Activated T-helper 1 cell treated with anti-CD3 and anti-CD28 coated beads, Interleukin-12 subunit alpha, Interleukin-12 subunit beta, Interleukin-2, Interleukin-4 antibody, amounts not matched to agents 30 ng/mL and 10 ng/mL and 1 ng/mL, durations not matched to agents 14 hours and 24 hours and 36 hours (primary cell): ENCODE measurements at regions not wholly inside any gene's neighbourhood (a gene's known extent, or its start where the extent isn't known, plus 50 kb on each side); places are given as distances from the start of the nearest gene placed in this dataset.
"Not testable (repeated sequence)": the region's sequence is repeated elsewhere in the genome, so short reads cannot be mapped to it uniquely, and the experiment has no call there.

Source experiments
- DNase-seq: peaks from one replicate; pipeline ENCODE4 v3.0.0; 2021; ENCODE audit warnings: low spot score
- H3K27ac Mint-ChIP-seq: one replicate; pipeline ENCODE4 v1.8.0; 2021; ENCODE audit warnings: mild to moderate bottlenecking, mixed read lengths
- H3K27me3 Mint-ChIP-seq: one replicate; pipeline ENCODE4 v1.8.0; 2022; ENCODE audit warnings: mild to moderate bottlenecking, moderate library complexity, mixed read lengths; ENCODE audit not compliant: insufficient read depth
- H3K36me3 Mint-ChIP-seq: one replicate; pipeline ENCODE4 v1.8.0; 2021; ENCODE audit warnings: low read depth, mixed read lengths
- H3K4me1 Mint-ChIP-seq: one replicate; pipeline ENCODE4 v1.8.0; 2021; ENCODE audit warnings: low read depth, mixed read lengths
- H3K4me3 Mint-ChIP-seq: one replicate; pipeline ENCODE4 v1.8.0; 2021; ENCODE audit warnings: mild to moderate bottlenecking, moderate library complexity, mixed read lengths
- H3K9me3 Mint-ChIP-seq: one replicate; pipeline ENCODE4 v1.8.0; 2021; ENCODE audit warnings: mixed read lengths
- intact Hi-C: fragments of 100-400 bp; cut with micrococcal nuclease; formaldehyde crosslinking; loops from one replicate; pipeline ENCODE4 v1.15.1; 2024

DNA sequence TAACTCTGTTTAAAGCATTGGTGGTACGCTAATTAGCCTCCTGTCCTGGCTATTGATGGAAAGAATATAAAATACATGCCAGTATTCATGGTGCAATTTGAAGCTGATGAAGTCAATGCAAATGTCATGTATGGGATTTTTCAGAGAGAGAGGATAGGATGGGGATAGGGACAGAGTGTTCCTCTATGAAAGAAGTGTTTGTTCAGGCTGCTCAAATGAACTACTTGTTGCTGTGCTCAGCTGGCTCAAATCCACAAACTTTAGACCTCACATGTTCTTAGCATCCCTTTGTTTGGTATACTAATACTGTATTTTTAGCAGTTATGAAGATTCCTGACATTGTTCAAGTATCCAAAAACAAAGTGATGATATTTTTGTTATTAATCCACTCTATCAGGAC is 116.5 kb downstream of the SLITRK1 start:
- Mint-ChIP-seq H3K36me3 (no peaks in the 10 kb centered on the region), H3K4me1 (no peaks in the 10 kb centered on the region), H3K4me3 (no peak overlapping the region), H3K9me3 (peaks cover 8% of the 10 kb centered on the region), H3K27ac (no peak overlapping the region), H3K27me3 (no peaks in the 10 kb centered on the region)
- DNase-seq: no peak
- intact Hi-C loops: no loop called here

DNA sequence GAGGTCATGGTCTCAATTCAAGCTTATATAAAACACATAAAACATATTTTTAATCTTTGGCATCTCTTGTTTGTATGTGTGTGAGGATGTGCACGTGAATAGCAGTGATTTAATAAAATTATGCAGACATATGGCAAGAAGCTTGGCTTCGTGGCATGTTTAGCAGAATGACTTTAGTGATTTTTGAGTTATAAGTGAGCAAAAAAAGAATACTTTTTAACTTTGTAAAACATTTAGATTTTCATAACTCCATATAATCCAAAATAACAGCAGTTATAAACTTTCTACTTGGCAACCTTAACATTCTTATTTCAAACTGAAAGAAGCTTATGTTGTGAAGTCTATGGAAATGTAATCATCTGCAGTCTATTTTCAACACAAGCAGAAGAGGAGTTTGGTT is 120.6 kb downstream of the SLITRK1 start:
- H3K27me3 Mint-ChIP-seq: no peaks in the 10 kb centered on the region
- no peaks in the 10 kb centered on the region for H3K4me1 Mint-ChIP-seq
- intact Hi-C loops: no loop called here
- H3K36me3 Mint-ChIP-seq: no peaks in the 10 kb centered on the region
- no peak overlapping the region for H3K27ac Mint-ChIP-seq
- no peak overlapping the region for H3K4me3 Mint-ChIP-seq
- no peak for DNase-seq
- peaks cover 6% of the 10 kb centered on the region for H3K9me3 Mint-ChIP-seq

GRCh38 chr13:83755210-83755609 is 127.1 kb downstream of the SLITRK1 start:
- H3K4me3 Mint-ChIP-seq, H3K36me3 Mint-ChIP-seq, H3K9me3 Mint-ChIP-seq, DNase-seq, H3K4me1 Mint-ChIP-seq, H3K27ac Mint-ChIP-seq, H3K27me3 Mint-ChIP-seq, intact Hi-C loops: not testable (repeated sequence)

DNA sequence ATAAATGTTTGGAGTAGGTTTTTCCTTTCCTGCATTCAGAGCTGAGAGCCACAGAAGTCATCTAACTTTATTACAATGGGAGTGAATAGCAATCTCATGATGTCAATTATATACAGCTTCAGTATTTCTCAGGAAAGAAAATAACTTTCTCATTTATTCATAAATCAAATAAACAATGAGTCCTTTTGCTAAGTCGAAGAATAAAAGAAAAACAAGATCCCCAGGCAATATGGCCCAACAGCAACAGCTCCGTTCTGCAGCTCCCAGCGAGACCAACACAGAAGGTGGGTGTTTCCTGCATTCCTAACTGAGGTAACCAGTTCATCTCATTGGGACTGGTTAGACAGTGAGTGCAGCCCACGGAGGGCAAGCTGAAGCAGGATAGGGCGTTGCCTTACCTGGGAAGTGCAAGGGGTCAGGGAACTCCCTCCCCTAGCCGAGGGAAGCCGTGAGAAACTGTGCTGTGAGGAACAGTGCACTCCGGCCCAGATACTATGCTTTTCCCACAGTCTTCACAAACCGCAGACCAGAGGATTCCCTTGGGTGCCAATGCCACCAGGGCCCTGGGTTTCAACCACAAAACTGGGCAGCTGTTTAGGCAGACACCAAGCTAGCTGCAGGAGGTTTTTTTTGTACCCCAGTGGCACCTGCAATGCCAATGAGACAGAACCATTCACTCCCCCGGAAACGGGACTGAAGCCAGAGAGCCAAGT is 128.2 kb downstream of the SLITRK1 start:
- H3K36me3 Mint-ChIP-seq: no peaks in the 10 kb centered on the region
- no peak overlapping the region for H3K27ac Mint-ChIP-seq
- no peaks in the 10 kb centered on the region for H3K27me3 Mint-ChIP-seq
- no peak overlapping the region for H3K4me3 Mint-ChIP-seq
- H3K9me3 Mint-ChIP-seq: peaks cover 10% of the 10 kb centered on the region
- intact Hi-C loops: no loop called here
- no peaks in the 10 kb centered on the region for H3K4me1 Mint-ChIP-seq
- DNase-seq: no peak

- Mint-ChIP-seq H3K9me3 (peaks cover 9% of the 10 kb centered on the region), H3K27me3 (no peaks in the 10 kb centered on the region), H3K4me1 (no peaks in the 10 kb centered on the region), H3K4me3 (no peak overlapping the region), H3K36me3 (no peaks in the 10 kb centered on the region), H3K27ac (no peak overlapping the region)
- intact Hi-C loops: no loop called here
- DNase-seq: no peak
These were observed 130.1 kb downstream of the SLITRK1 start for GRCh38 chr13:83752141-83752540.

GRCh38 chr13:83740622-83741021 is 141.7 kb downstream of the SLITRK1 start:
- no peaks in the 10 kb centered on the region for H3K36me3 Mint-ChIP-seq
- no peaks in the 10 kb centered on the region for H3K27me3 Mint-ChIP-seq
- no peaks in the 10 kb centered on the region for H3K9me3 Mint-ChIP-seq
- intact Hi-C loops: no loop called here
- no peak for DNase-seq
- no peak overlapping the region for H3K27ac Mint-ChIP-seq
- no peaks in the 10 kb centered on the region for H3K4me1 Mint-ChIP-seq
- H3K4me3 Mint-ChIP-seq: no peak overlapping the region

DNA sequence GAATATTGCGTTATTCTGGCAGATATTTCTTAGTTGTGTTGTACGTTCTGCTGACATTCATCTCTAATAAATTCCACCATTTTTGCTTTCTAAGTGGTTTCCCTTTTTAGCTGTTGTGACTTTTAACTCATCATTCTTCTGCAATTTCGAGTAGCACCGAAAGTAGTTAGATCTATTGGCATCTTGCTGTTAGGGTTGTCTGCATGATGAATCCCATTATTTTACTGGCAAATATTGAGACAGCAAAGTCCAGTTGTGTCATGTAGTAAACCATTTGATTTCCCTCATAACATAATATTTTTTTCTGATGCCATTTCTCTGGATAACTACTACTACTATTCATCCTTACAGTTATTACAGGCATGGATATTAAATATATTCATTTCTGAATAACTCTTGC is 143.9 kb downstream of the SLITRK1 start:
- H3K27me3 Mint-ChIP-seq: no peaks in the 10 kb centered on the region
- H3K4me1 Mint-ChIP-seq: no peaks in the 10 kb centered on the region
- intact Hi-C loops: no loop called here
- no peak for DNase-seq
- no peak overlapping the region for H3K4me3 Mint-ChIP-seq
- H3K36me3 Mint-ChIP-seq: no peaks in the 10 kb centered on the region
- no peak overlapping the region for H3K27ac Mint-ChIP-seq
- H3K9me3 Mint-ChIP-seq: no peaks in the 10 kb centered on the region

DNA sequence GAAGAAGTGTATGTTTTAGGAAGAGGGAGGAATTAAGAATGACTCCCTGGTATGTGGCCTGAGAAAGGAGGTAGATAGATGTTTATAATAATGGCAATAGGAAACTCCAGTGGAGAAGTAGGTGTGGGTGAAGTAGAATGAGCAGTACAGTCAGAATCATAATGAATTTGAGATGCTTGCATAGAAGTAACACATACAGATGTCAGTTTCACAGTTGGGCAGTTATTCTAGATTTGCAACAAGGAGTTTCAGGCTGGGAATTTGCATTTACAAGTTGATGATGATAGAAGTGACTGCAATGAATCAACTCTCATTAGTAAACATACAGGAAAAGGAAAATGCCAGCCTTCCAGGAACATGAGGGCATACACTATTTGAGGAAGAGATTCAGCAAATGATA is 149.0 kb downstream of the SLITRK1 start:
- H3K36me3 Mint-ChIP-seq: no peaks in the 10 kb centered on the region
- H3K4me1 Mint-ChIP-seq: no peaks in the 10 kb centered on the region
- H3K9me3 Mint-ChIP-seq: no peaks in the 10 kb centered on the region
- DNase-seq: no peak
- H3K27ac Mint-ChIP-seq: no peak overlapping the region
- intact Hi-C loops: no loop called here
- no peaks in the 10 kb centered on the region for H3K27me3 Mint-ChIP-seq
- no peak overlapping the region for H3K4me3 Mint-ChIP-seq

GRCh38 chr13:83732755-83733154 is 149.5 kb downstream of the SLITRK1 start:
- H3K27ac Mint-ChIP-seq: no peak overlapping the region
- H3K4me1 Mint-ChIP-seq: no peaks in the 10 kb centered on the region
- no peak for DNase-seq
- H3K4me3 Mint-ChIP-seq: no peak overlapping the region
- no peaks in the 10 kb centered on the region for H3K27me3 Mint-ChIP-seq
- intact Hi-C loops: no loop called here
- H3K9me3 Mint-ChIP-seq: no peaks in the 10 kb centered on the region
- H3K36me3 Mint-ChIP-seq: no peaks in the 10 kb centered on the region

DNA sequence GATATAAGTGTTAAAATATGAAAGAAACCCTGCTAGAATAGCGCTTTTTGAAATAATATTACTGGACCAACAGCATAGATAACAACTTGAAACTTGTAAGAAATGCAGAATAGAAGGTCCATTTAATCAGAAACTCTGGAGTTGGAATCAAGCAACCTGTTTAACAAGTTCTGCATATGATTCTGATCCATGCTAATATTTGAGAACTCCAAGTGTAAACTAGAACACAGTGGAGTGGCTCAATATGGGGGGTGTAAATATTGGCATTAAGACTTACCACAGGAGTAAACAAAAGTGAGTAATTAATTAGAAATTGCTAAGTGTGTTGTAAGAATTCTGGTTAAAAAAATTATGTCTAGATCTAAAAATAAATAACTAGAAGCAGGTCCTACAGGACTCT is 151.2 kb downstream of the SLITRK1 start:
- H3K27me3 Mint-ChIP-seq: no peaks in the 10 kb centered on the region
- DNase-seq: no peak
- intact Hi-C loops: no loop called here
- H3K9me3 Mint-ChIP-seq: no peaks in the 10 kb centered on the region
- H3K4me3 Mint-ChIP-seq: no peak overlapping the region
- no peak overlapping the region for H3K27ac Mint-ChIP-seq
- H3K4me1 Mint-ChIP-seq: no peaks in the 10 kb centered on the region
- H3K36me3 Mint-ChIP-seq: no peaks in the 10 kb centered on the region

DNA sequence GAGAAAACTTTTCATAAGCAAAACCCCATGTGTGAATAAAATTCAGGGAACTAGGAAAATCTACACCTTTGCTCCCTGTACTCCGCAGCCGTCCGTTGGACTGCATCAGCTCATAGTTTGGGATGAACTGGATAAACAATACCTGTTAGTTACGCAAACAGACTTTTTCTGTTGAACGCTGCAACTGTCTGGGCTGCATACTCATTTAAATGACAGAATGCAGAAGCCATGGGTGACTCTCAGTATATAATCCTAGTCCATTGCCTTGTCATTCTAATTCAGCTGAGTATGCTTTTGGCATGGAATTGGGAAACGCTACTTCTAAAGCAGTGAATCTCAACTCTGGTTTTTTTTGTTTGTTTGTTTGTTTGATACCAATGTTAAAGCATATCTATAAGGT is 151.6 kb downstream of the SLITRK1 start:
- H3K4me3 Mint-ChIP-seq: no peak overlapping the region

GRCh38 chr13:83722443-83722842 is 159.8 kb downstream of the SLITRK1 start:
- Mint-ChIP-seq H3K4me3 (no peak overlapping the region), H3K27me3 (no peaks in the 10 kb centered on the region), H3K4me1 (no peaks in the 10 kb centered on the region), H3K9me3 (no peaks in the 10 kb centered on the region), H3K36me3 (no peaks in the 10 kb centered on the region), H3K27ac (no peak overlapping the region)
- intact Hi-C loops: no loop called here
- no peak for DNase-seq

More for the DNA sequence above, 151.6 kb downstream of the SLITRK1 start:
- Mint-ChIP-seq H3K9me3 (no peaks in the 10 kb centered on the region), H3K27ac (no peak overlapping the region), H3K36me3 (no peaks in the 10 kb centered on the region), H3K4me1 (no peaks in the 10 kb centered on the region), H3K27me3 (no peaks in the 10 kb centered on the region)
- DNase-seq: no peak
- intact Hi-C loops: no loop called here

DNA sequence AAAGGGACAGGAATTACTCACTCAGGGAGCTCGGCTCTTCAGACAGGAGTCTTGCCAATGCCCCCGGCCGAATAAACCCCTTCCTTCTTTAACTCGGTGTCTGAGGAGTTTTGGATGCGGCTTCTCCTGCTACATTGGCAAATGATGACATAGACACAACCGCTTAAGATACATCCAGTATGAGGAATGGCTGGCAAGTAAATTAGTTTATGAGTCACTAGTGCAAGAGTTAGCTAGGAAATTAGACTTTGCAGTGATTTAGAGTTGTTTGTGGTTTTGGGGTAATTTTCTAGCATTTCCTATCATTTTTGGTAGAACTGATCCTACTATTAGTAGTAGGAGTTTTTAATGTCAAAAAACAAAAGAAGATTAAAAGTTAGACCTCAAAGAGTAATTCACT is 166.2 kb downstream of the SLITRK1 start:
- DNase-seq: no peak
- Mint-ChIP-seq H3K27ac (no peak overlapping the region), H3K9me3 (no peaks in the 10 kb centered on the region), H3K4me3 (no peak overlapping the region), H3K36me3 (no peaks in the 10 kb centered on the region), H3K4me1 (no peaks in the 10 kb centered on the region), H3K27me3 (no peaks in the 10 kb centered on the region)
- intact Hi-C loops: no loop called here

DNA sequence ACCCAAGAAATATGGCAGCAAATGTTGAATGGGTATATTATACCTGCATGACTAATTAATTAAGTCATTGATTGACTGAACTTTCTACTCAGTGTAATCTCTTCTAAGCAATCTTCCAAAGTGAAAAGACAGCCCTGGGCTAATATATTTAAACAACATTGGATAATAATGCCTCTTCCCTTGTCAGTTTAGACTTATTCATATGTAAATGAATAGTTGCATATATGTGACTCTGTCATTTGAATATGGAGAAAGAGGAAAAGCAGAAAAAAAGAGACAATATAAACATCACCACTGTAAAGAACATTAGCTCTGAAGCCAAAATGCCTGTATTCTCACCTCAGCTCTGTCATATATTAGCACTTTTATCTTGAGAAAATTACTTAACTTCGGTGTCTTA is 168.0 kb downstream of the SLITRK1 start:
- Mint-ChIP-seq H3K9me3 (no peaks in the 10 kb centered on the region), H3K36me3 (no peaks in the 10 kb centered on the region), H3K27ac (no peak overlapping the region), H3K27me3 (no peaks in the 10 kb centered on the region), H3K4me1 (no peaks in the 10 kb centered on the region), H3K4me3 (no peak overlapping the region)
- no peak for DNase-seq
- intact Hi-C loops: no loop called here
